Activated gamma-delta T cell (primary cell): ENCODE measurements at regions not wholly inside any gene's neighbourhood (a gene's known extent, or its start where the extent isn't known, plus 50 kb on each side); places are given as distances from the start of the nearest gene placed in this dataset.

Source experiments
- DNase-seq: peaks from one replicate; lab custom pipeline; 2025; lab: John Stamatoyannopoulos, UW

GRCh38 chr1:29511436-29511835, 275.1 kb downstream of the PTPRU start:
- no peak for DNase-seq

- DNase-seq, result no peak
Observed at GRCh38 chr1:29508458-29509107, 272.3 kb downstream of the PTPRU start.

GRCh38 chr1:29506678-29507225, 270.4 kb downstream of the PTPRU start:
- no peak for DNase-seq

GRCh38 chr1:29505532-29506220, 269.4 kb downstream of the PTPRU start:
- no peak for DNase-seq

- no peak for DNase-seq
Observed at GRCh38 chr1:29504709-29505410, 268.5 kb downstream of the PTPRU start.

GRCh38 chr1:29504196-29504595, 267.9 kb downstream of the PTPRU start:
- DNase-seq, result no peak

- DNase-seq, result no peak
Observed at GRCh38 chr1:29502911-29503840, 266.9 kb downstream of the PTPRU start.

GRCh38 chr1:29502225-29502910, 266.0 kb downstream of the PTPRU start:
- no peak for DNase-seq

- no peak for DNase-seq
Observed at GRCh38 chr1:29501227-29501976, 265.1 kb downstream of the PTPRU start.

GRCh38 chr1:29500651-29501050, 264.3 kb downstream of the PTPRU start:
- DNase-seq, result no peak

- DNase-seq, result no peak
Observed at GRCh38 chr1:29500041-29500440, 263.7 kb downstream of the PTPRU start.

- DNase-seq, result no peak
Observed at GRCh38 chr1:29499104-29499650, 262.9 kb downstream of the PTPRU start.

GRCh38 chr1:29498126-29499103, 262.1 kb downstream of the PTPRU start:
- DNase-seq, result no peak

GRCh38 chr1:29497395-29498125, 261.2 kb downstream of the PTPRU start:
- DNase-seq, result no peak

GRCh38 chr1:29496701-29497100, 260.4 kb downstream of the PTPRU start:
- no peak for DNase-seq

- DNase-seq, result no peak
Observed at GRCh38 chr1:29490204-29490934, 254.0 kb downstream of the PTPRU start.

GRCh38 chr1:29489471-29489870, 253.1 kb downstream of the PTPRU start:
- no peak for DNase-seq
